Germinal center (tissue), 1 donor: ENCODE measurements at regions not wholly inside any gene's neighbourhood (a gene's known extent, or its start where the extent isn't known, plus 50 kb on each side); places are given as distances from the start of the nearest gene placed in this dataset.
"Not testable (repeated sequence)": the region's sequence is repeated elsewhere in the genome, so short reads cannot be mapped to it uniquely, and the experiment has no call there.

Experiments used
- DNase-seq: peaks from one replicate; pipeline ENCODE4 v3.0.0; 2012; ENCODE audit warnings: mixed read lengths, low spot score

GRCh38 chr1:30184393-30185141 is 538.8 kb downstream of the MATN1 start:
- no peak for DNase-seq

GRCh38 chr1:30183895-30184294 is 539.5 kb downstream of the MATN1 start:
- no peak for DNase-seq

GRCh38 chr1:30183006-30183405 is 540.4 kb downstream of the MATN1 start:
- DNase-seq, result no peak

- no peak for DNase-seq
These were observed 543.3 kb downstream of the MATN1 start for GRCh38 chr1:30179942-30180543.

GRCh38 chr1:30176477-30176876 is 546.9 kb downstream of the MATN1 start:
- DNase-seq, result no peak

GRCh38 chr1:30174499-30174898 is 548.9 kb downstream of the MATN1 start:
- no peak for DNase-seq

GRCh38 chr1:30173560-30173959 is 549.8 kb downstream of the MATN1 start:
- no peak for DNase-seq

GRCh38 chr1:30172757-30173156 is 550.6 kb downstream of the MATN1 start:
- DNase-seq, result no peak

- DNase-seq, result no peak
These were observed 551.1 kb downstream of the MATN1 start for GRCh38 chr1:30172299-30172694.

GRCh38 chr1:30171537-30172298 is 551.7 kb downstream of the MATN1 start:
- no peak for DNase-seq

- DNase-seq, result no peak
These were observed 554.1 kb downstream of the MATN1 start for GRCh38 chr1:30169269-30169668.

GRCh38 chr1:30166174-30166573 is 557.2 kb downstream of the MATN1 start:
- no peak for DNase-seq

GRCh38 chr1:30165116-30165515 is 558.3 kb downstream of the MATN1 start:
- no peak for DNase-seq

GRCh38 chr1:30164693-30165092 is 558.7 kb downstream of the MATN1 start:
- DNase-seq, result no peak

- no peak for DNase-seq
These were observed 560.8 kb downstream of the MATN1 start for GRCh38 chr1:30162565-30162964.

- DNase-seq, result no peak
These were observed 561.4 kb downstream of the MATN1 start for GRCh38 chr1:30161953-30162352.

- DNase-seq, result no peak
These were observed 562.2 kb downstream of the MATN1 start for GRCh38 chr1:30160999-30161689.

GRCh38 chr1:30159015-30159414 is 564.4 kb downstream of the MATN1 start:
- no peak for DNase-seq

- DNase-seq, result not testable (repeated sequence)
These were observed 567.7 kb downstream of the MATN1 start for GRCh38 chr1:30155698-30156097.

GRCh38 chr1:30155253-30155652 is 568.1 kb downstream of the MATN1 start:
- DNase-seq, result not testable (repeated sequence)

- DNase-seq, result no peak
These were observed 569.5 kb downstream of the MATN1 start for GRCh38 chr1:30153743-30154449.

GRCh38 chr1:30151826-30152225 is 571.6 kb downstream of the MATN1 start:
- DNase-seq, result no peak
